PFSK-1 (cell line): ENCODE measurements at regions not wholly inside any gene's neighbourhood (a gene's known extent, or its start where the extent isn't known, plus 50 kb on each side); places are given as distances from the start of the nearest gene placed in this dataset.

Source experiments
- POLR2AphosphoS5 ChIP-seq: IDR thresholded peaks from 2 replicates; pipeline ENCODE4 v1.6.1; 2012; ENCODE audit warnings: low read depth, mild to moderate bottlenecking, control low read depth, low read length, moderate library complexity
- REST ChIP-seq, 2 experiments: IDR thresholded peaks; 2 replicates each; pipeline versions ENCODE4 v1.6.1 to v1.8.0; 2011 to 2012; ENCODE audit warnings: low read depth in 2 of 2, low read length in 2 of 2, control low read depth in 1 of 2, inconsistent platforms in 1 of 2, mild to moderate bottlenecking in 1 of 2, moderate library complexity in 1 of 2; ENCODE audit not compliant: insufficient read depth in 1 of 2
- SIN3A ChIP-seq: IDR thresholded peaks from 2 replicates; pipeline ENCODE4 v1.6.1; 2012; ENCODE audit warnings: mild to moderate bottlenecking, low read length, moderate library complexity, borderline replicate concordance; ENCODE audit not compliant: insufficient read depth
- TAF1 ChIP-seq: IDR thresholded peaks from 2 replicates; pipeline ENCODE4 v1.6.1; 2012; ENCODE audit warnings: low read length, control low read depth, borderline replicate concordance; ENCODE audit not compliant: insufficient read depth

- TF ChIP-seq POLR2AphosphoS5 (no peak), TAF1 (no peak), SIN3A (no peak), REST (IDR thresholded peaks at IDR 0.05; ENCODE audit: insufficient read depth in 1 of 2, low read depth in 2 of 2, low read length in 2 of 2) (no peak)
Measured at GRCh38 chr4:14744346-14744745, 257.9 kb upstream of the CPEB2 start.
